Vagina (tissue), 2 donors: ENCODE measurements at regions not wholly inside any gene's neighbourhood (a gene's known extent, or its start where the extent isn't known, plus 50 kb on each side); places are given as distances from the start of the nearest gene placed in this dataset.

Experiments
- POLR2A ChIP-seq, 2 donors: fragments of 450-650 bp; IDR thresholded peaks; one replicate each; pipeline ENCODE4 v1.6.1; 2017; ENCODE audit warnings: antibody characterized with exemption in 2 of 2, mild to moderate bottlenecking in 2 of 2, moderate library complexity in 2 of 2
- POLR2AphosphoS5 ChIP-seq, 2 donors: sonication (generic); formaldehyde crosslinking; IDR thresholded peaks; one replicate each; pipeline ENCODE4 v1.9.0; 2017; ENCODE audit warnings: antibody characterized with exemption in 2 of 2, mild to moderate bottlenecking in 2 of 2, low read depth in 1 of 2; ENCODE audit not compliant: insufficient read depth in 1 of 2
- TF ChIP-seq, protein P1 (sequence below), 3 experiments: fragments of 450-650 bp in 2 of 3; fragments of 200-600 bp in 1 of 3; sonication (generic) in 1 of 3; IDR thresholded peaks; one replicate each; pipeline ENCODE4 v1.5.1; 2017 to 2019; ENCODE audit warnings: antibody characterized with exemption in 3 of 3, mild to moderate bottlenecking in 2 of 3, moderate library complexity in 2 of 3

DNA sequence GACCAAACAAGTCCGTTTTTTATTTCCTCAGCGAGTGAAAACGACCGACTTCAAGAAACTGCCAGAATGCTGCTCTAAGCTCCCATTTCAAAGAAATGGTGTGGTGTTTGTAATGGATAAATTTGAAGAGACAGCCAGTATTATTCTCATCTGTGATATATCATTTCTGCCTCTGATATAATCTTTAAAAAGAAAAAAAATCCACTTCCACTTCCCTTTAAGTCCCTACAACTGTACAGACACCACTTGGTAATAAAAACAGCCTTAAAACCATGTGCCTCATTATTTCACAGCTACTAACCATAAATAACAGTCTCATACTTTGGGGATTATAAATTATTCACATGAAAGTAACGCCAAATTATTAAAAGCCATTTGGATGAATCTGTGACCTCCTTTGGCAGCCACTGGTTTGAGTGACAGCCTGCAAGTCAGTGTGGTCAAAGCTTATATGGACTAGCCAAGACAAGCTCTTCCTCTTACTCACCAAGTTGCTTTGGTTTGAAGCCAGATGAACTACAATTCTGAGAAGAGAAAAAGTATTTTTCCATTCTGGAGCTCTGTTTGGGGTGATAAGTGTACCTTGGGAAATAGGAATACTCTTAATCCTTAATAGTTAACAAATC is 168.0 kb downstream of the SHOX2 start:
- TF ChIP-seq, protein P1, sequence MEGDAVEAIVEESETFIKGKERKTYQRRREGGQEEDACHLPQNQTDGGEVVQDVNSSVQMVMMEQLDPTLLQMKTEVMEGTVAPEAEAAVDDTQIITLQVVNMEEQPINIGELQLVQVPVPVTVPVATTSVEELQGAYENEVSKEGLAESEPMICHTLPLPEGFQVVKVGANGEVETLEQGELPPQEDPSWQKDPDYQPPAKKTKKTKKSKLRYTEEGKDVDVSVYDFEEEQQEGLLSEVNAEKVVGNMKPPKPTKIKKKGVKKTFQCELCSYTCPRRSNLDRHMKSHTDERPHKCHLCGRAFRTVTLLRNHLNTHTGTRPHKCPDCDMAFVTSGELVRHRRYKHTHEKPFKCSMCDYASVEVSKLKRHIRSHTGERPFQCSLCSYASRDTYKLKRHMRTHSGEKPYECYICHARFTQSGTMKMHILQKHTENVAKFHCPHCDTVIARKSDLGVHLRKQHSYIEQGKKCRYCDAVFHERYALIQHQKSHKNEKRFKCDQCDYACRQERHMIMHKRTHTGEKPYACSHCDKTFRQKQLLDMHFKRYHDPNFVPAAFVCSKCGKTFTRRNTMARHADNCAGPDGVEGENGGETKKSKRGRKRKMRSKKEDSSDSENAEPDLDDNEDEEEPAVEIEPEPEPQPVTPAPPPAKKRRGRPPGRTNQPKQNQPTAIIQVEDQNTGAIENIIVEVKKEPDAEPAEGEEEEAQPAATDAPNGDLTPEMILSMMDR (IDR thresholded peaks at IDR 0.05) = no peak
- no peak for TF ChIP-seq POLR2A (IDR thresholded peaks at IDR 0.05)
- TF ChIP-seq POLR2AphosphoS5 (IDR thresholded peaks at IDR 0.05; ENCODE audit: insufficient read depth in 1 of 2, low read depth in 1 of 2) = no peak
